OCI-LY1 (cell line): ENCODE measurements at regions not wholly inside any gene's neighbourhood (a gene's known extent, or its start where the extent isn't known, plus 50 kb on each side); places are given as distances from the start of the nearest gene placed in this dataset.

Source experiments
- H2AFZ ChIP-seq: fragments of 200-600 bp; sonication (generic), shearing (Covaris generic); 2 replicates; pipeline ENCODE4 v1.6.0; 2014; ENCODE audit warnings: antibody characterized with exemption, mild to moderate bottlenecking, low read length
- H3F3A ChIP-seq: fragments of 200-600 bp; sonication (generic), shearing (Covaris generic); 2 replicates; pipeline ENCODE4 v1.6.0; 2014; ENCODE audit warnings: mild to moderate bottlenecking, antibody characterized with exemption, low read length, moderate library complexity; ENCODE audit not compliant: insufficient read depth
- H3K27ac ChIP-seq: fragments of 200-600 bp; sonication (generic); 2 replicates; pipeline ENCODE4 v1.5.1; 2014; ENCODE audit warnings: low read length, mixed run types, mild to moderate bottlenecking, low read depth; ENCODE audit not compliant: poor library complexity, severe bottlenecking
- H3K27me3 ChIP-seq: fragments of 200-600 bp; sonication (generic); 2 replicates; pipeline ENCODE4 v1.6.0; 2014; ENCODE audit warnings: antibody characterized with exemption, mild to moderate bottlenecking, low read length, moderate library complexity; ENCODE audit not compliant: insufficient read depth
- H3K36me3 ChIP-seq: fragments of 200-600 bp; sonication (generic); 2 replicates; pipeline ENCODE4 v1.6.1; 2014; ENCODE audit warnings: mild to moderate bottlenecking, antibody characterized with exemption, low read length, moderate library complexity, mixed read lengths; ENCODE audit not compliant: insufficient read depth
- H3K4me1 ChIP-seq: fragments of 200-600 bp; sonication (generic); 2 replicates; pipeline ENCODE4 v1.5.1; 2014; ENCODE audit warnings: mild to moderate bottlenecking, low read length, moderate library complexity; ENCODE audit not compliant: insufficient read depth, severe bottlenecking
- H3K4me2 ChIP-seq: fragments of 200-600 bp; sonication (generic), shearing (Covaris generic); 2 replicates; pipeline ENCODE4 v1.6.1; 2014; ENCODE audit warnings: low read length
- H3K4me3 ChIP-seq: fragments of 200-600 bp; sonication (generic); 2 replicates; pipeline ENCODE4 v1.5.1; 2014; ENCODE audit warnings: low read length, low read depth, mild to moderate bottlenecking, mixed read lengths; ENCODE audit not compliant: poor library complexity, severe bottlenecking
- H3K79me2 ChIP-seq: fragments of 200-600 bp; shearing (Covaris generic); 2 replicates; pipeline ENCODE4 v1.6.1; 2016; ENCODE audit warnings: mixed run types, low read length, mixed read lengths; ENCODE audit not compliant: insufficient read depth
- H3K9ac ChIP-seq: fragments of 200-600 bp; sonication (generic), shearing (Covaris generic); 2 replicates; pipeline ENCODE4 v1.6.1; 2014; ENCODE audit warnings: mild to moderate bottlenecking, low read length, mixed read lengths
- H3K9me2 ChIP-seq: fragments of 200-600 bp; sonication (generic), shearing (Covaris generic); 2 replicates; pipeline ENCODE4 v1.6.1; 2014; ENCODE audit warnings: low read depth, mild to moderate bottlenecking, low read length, mixed read lengths
- H3K9me3 ChIP-seq: fragments of 200-600 bp; shearing (Covaris generic); 2 replicates; pipeline ENCODE4 v1.6.1; 2014; ENCODE audit warnings: low read length, mixed read lengths
- H4K20me1 ChIP-seq: fragments of 200-600 bp; sonication (generic), shearing (Covaris generic); 2 replicates; pipeline ENCODE4 v1.6.0; 2016; ENCODE audit warnings: mild to moderate bottlenecking, low read length; ENCODE audit not compliant: insufficient read depth
- EZH2 ChIP-seq: fragments of 200-600 bp; sonication (generic), shearing (Covaris generic); IDR thresholded peaks from 2 replicates; pipeline ENCODE4 v1.8.0; 2017; ENCODE audit warnings: borderline replicate concordance, mixed run types, mild to moderate bottlenecking, antibody characterized with exemption, low read length, moderate library complexity, mixed read lengths
- TF ChIP-seq, protein P1 (sequence below): fragments of 200-600 bp; sonication (generic), shearing (Covaris generic); IDR thresholded peaks from 2 replicates; pipeline ENCODE4 v1.5.1; 2017; ENCODE audit warnings: mild to moderate bottlenecking, antibody characterized with exemption, low read length, moderate library complexity, mixed read lengths

DNA sequence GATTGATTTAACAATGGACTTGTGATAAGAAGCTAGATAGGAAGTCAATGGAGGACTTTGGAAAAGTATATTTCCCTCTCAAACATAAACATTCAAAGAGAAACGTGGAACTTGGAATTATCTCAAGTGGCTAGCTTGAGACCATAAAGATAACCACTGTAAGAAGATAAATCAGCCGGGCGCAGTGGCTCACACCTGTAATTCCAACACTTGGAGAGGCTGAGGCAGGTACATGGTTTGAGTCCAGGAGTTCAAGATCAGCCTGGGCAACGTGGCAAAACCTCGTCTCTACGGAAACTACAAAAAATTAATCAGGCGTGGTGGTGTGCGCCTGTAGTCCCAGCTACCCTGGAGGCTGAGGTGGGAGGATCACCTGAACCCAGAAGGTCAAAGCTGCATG lies 405.9 kb upstream of the ACVR2A start:
- Histone ChIP-seq H3K9me2 (no peaks in the 10 kb centered on the region), H3K27ac (no peak overlapping the region), H3K4me2 (no peak overlapping the region), H4K20me1 (no peaks in the 10 kb centered on the region), H3K79me2 (no peaks in the 10 kb centered on the region), H2AFZ (no peak overlapping the region), H3K9ac (no peak overlapping the region), H3K4me3 (no peak overlapping the region), H3K36me3 (no peaks in the 10 kb centered on the region), H3K9me3 (no peaks in the 10 kb centered on the region), H3K27me3 (no peaks in the 10 kb centered on the region), H3F3A (no peaks in the 10 kb centered on the region), H3K4me1 (no peaks in the 10 kb centered on the region)
- no peak for TF ChIP-seq EZH2
- TF ChIP-seq, protein P1, sequence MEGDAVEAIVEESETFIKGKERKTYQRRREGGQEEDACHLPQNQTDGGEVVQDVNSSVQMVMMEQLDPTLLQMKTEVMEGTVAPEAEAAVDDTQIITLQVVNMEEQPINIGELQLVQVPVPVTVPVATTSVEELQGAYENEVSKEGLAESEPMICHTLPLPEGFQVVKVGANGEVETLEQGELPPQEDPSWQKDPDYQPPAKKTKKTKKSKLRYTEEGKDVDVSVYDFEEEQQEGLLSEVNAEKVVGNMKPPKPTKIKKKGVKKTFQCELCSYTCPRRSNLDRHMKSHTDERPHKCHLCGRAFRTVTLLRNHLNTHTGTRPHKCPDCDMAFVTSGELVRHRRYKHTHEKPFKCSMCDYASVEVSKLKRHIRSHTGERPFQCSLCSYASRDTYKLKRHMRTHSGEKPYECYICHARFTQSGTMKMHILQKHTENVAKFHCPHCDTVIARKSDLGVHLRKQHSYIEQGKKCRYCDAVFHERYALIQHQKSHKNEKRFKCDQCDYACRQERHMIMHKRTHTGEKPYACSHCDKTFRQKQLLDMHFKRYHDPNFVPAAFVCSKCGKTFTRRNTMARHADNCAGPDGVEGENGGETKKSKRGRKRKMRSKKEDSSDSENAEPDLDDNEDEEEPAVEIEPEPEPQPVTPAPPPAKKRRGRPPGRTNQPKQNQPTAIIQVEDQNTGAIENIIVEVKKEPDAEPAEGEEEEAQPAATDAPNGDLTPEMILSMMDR, result no peak

DNA sequence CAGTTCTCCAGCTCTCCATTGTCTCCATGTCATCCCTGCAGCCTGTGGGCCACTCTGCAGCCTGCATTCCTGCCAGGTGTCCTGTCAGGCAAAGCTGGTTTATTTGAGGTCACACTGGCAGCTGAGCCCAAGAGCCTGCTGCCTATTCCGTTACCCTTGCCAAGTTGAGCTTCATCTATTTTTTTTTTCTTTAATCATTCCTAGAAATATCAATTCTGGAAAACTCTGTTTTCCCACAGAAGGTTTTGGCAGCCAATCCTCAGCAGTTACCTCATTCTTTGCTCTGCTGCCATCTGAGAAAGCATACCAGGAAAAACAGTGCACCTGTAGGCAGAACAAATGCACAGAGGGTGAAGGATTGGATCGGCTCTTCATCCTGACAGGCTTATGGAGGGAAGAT lies 411.0 kb upstream of the ACVR2A start:
- Histone ChIP-seq H3K36me3 (no peaks in the 10 kb centered on the region), H3K9me3 (no peaks in the 10 kb centered on the region), H3K79me2 (no peaks in the 10 kb centered on the region), H3K9ac (no peak overlapping the region), H3K27me3 (no peaks in the 10 kb centered on the region), H4K20me1 (no peaks in the 10 kb centered on the region), H3K27ac (no peak overlapping the region), H3K4me1 (no peaks in the 10 kb centered on the region), H3F3A (no peaks in the 10 kb centered on the region), H3K4me3 (no peak overlapping the region), H2AFZ (no peak overlapping the region), H3K9me2 (no peaks in the 10 kb centered on the region), H3K4me2 (no peak overlapping the region)
- TF ChIP-seq, protein P1, result no peak
- no peak for TF ChIP-seq EZH2

DNA sequence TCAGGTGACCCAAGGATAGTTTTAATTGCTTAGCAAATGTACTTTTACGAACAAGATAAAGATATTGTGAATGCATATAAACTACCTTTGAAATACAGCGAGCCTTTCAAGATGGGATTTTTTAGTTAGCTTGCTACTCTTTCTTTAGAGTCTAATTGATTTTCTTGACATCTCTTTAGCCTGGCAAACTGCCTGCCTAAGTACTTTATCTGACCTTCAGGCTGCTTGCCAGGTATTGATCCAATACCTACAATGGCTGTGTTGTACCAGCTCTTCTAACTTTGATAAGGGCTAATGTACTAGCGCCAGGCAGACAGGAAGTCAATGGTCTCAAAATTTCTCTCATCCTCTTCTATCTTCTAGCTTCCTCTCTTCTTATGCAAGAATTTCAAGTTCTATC lies 414.4 kb upstream of the ACVR2A start:
- no peak overlapping the region for H3K9ac ChIP-seq
- H3K4me3 ChIP-seq, result no peak overlapping the region
- H2AFZ ChIP-seq, result no peak overlapping the region
- H3K9me3 ChIP-seq, result no peaks in the 10 kb centered on the region
- no peak overlapping the region for H3K27ac ChIP-seq
- no peaks in the 10 kb centered on the region for H3K27me3 ChIP-seq
- H3K9me2 ChIP-seq, result no peaks in the 10 kb centered on the region
- H3K4me2 ChIP-seq, result no peak overlapping the region
- H3F3A ChIP-seq, result no peaks in the 10 kb centered on the region
- no peaks in the 10 kb centered on the region for H3K36me3 ChIP-seq
- no peaks in the 10 kb centered on the region for H3K79me2 ChIP-seq
- TF ChIP-seq, protein P1, result no peak
- TF ChIP-seq EZH2, result no peak
- no peaks in the 10 kb centered on the region for H3K4me1 ChIP-seq
- H4K20me1 ChIP-seq, result no peaks in the 10 kb centered on the region
